ENCODE measurements at regions not wholly inside any gene's neighbourhood (a gene's known extent, or its start where the extent isn't known, plus 50 kb on each side); places are given as distances from the start of the nearest gene placed in this dataset.
"Not testable (repeated sequence)": the region's sequence is repeated elsewhere in the genome, so short reads cannot be mapped to it uniquely, and the experiment has no call there.

DNA sequence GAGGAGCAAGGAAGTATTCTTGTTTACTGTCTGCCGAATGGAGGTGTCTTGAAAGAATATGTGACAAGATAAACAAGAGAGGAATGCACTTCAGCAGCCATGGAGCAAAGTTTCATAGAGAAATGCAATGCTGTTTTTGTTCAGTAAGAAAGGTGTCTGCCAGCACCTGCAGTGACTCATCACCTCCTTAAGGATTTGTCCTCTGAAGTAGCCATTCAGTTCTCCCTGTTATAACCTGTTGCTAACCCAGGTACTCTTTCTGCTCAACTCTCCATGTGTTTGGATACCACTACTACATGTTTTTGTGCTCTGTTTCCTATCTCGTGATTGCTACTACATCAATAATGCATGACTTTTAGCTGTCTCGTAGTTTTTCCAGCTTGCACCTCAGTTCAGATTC is 328.9 kb downstream of the CHL1 start:
- DNase-seq = no peak

GRCh38 chr3:535566-536416 is 339.2 kb downstream of the CHL1 start:
- peak; percentile 53 for DNase-seq

DNA sequence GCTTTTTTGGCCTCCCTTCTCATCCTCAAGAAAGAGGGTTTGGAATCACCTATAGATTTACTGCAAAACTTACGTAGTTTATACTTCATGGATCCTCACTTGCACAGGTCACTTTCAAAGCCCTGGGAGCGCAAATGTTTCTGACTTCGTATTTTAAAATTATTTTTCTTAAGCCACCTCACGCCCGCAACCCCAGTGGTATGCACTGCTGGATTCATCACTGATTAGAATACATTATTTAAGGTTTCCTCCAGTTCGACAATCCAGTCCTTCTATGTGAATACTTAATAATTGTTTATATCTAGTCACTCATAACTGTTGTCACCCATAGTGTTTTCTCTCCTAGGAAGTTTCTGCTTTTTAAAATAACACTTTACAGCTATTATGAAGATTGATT is 339.9 kb downstream of the CHL1 start:
- no peak for DNase-seq

DNA sequence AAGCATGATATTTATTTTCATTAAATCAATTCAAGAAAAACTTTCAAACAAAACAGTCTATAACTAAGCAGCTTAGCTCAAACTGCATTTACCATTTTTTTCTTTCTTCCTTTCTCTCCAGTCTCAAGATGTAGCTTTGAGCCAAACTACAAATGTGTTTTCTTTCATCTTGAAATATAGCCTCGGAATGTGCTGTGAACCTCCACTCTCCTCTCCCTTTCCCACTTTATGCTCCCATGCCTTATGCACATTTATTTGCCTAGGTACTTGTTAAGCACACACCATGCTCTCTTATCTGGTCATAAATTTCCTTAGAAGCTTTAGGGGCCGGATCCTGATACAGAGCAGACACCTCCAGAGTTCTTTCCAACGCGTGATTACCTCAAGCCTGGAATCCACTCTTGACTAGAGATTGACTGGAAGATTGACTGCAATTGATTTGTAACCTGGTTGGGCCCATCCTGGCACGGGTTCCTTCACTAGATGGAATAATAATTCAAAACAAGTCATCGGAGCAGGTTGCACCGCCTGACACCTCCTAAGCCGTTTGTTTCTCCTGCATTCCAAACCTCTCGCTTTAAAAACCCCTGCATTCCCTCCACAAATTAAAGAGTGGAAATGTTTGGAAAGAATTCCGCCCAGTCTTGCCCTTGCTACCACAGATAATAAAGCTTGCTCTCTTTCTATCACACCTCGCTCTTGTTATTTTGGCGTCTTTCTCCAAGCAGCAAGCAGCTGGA is 344.7 kb downstream of the CHL1 start:
- no peak for DNase-seq

DNA sequence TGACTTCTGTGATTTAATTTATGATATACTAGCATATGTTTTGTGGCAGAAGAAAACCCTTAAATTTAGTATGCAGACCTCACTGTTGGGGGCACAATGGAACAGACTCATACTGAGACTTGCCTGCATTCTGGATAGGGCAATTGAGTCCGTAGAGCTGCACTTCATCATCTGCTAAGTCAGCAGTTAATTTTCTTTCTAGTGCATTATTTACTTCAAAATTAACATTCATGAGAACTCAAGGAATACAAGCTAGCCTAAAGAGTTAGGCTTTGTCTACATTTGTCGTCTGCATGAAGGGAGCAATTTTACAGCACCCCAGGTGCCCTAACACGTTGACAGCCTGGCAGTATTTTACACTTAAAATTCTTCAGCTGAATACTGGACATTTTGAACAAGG is 345.5 kb downstream of the CHL1 start:
- DNase-seq = no peak

DNA sequence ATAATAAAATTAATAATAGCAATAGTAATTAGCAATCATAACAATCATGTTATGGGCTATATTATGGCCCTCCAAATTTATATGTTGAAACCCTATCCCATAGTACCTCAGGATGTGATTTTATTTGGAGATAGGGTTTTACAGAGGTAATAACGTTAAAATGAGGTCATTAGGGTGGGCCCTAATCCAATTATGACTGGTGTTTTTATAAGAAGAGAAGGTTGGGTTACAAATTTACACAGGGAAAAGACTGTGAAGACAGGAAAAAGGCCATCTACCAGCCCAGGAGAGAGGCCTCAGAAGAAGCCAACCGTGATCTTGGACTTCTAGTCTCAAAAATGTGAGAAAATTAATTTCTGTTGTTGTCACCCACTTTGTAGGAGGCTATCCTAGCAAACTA is 353.1 kb downstream of the CHL1 start:
- DNase-seq = no peak

DNA sequence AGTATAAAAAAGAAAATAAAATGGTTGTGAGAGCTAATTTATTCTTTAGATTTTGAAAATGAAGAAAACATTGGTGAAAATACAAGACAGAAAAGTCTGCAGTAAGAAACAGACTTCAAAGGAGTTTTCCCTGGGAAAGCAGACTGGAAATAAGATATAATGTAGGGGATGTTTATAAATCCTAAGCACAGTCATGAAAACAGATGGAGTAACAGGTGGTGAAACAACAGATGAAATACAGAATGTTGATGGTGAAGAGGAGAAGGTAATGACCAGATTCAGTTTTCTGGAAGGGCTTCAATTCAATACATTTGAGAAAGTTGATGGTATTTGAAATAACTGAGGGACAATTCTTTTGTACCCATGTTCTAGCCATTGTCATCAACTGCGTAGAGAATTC is 353.9 kb downstream of the CHL1 start:
- no peak for DNase-seq

GRCh38 chr3:557972-558371 is 361.4 kb downstream of the CHL1 start:
- DNase-seq = no peak

DNA sequence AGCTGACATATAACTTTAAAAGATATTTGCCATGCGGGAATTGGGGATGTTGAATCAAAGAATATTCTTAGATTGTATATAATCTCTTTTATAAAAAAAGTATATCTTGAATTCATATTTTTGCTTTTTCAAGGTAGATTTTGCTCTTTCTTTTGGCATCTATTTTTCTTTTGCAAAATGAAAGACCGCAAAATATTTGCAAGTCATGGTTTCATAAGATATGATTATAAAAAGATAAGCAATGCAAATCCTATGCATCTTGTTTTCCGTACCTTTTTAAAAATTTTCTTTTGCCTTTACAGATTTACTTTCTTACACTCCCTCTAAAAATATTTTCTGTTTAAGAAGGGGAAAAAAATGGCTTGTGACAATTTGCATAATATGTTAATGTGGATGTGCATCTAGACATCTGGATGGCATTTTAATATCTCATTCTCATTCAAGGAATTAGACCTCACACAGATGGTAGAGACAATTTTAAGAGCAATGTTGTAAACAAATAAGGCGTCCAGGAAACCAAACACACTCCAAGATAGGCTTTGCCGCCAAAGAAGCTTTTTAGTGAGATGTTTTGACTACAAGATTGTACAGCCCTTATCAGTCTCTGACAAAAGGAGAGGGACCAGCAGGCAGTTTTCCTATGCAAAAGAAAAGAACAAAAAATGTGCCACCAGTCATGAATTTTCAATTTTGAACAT is 371.1 kb downstream of the CHL1 start:
- no peak for DNase-seq

GRCh38 chr3:579529-579928 is 383.0 kb downstream of the CHL1 start:
- not testable (repeated sequence) for DNase-seq

DNA sequence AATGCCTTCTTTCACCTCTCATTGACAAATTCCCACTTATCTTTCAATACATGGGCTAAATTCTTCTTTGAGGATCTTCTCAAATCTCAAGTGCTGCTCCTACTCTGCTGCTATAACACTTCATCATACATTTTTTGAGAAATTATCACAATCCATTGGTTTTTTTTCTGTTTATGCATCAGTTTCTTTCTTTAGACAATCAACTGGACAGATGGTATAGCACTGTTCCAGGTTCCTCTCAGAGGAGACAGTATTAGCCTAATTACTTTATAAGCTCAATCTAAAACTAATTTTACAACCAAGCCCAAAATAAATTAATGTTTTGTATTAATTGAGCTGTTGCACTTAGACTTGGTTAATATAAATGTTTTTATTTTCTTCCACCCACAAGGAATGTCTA is 392.5 kb downstream of the CHL1 start:
- DNase-seq = not testable (repeated sequence)

- DNase-seq = not testable (repeated sequence)
Measured at GRCh38 chr3:597304-597703, 400.7 kb downstream of the CHL1 start.

GRCh38 chr3:597746-598145 is 401.2 kb downstream of the CHL1 start:
- not testable (repeated sequence) for DNase-seq

GRCh38 chr3:607480-607879 is 410.9 kb downstream of the CHL1 start:
- not testable (repeated sequence) for DNase-seq

DNA sequence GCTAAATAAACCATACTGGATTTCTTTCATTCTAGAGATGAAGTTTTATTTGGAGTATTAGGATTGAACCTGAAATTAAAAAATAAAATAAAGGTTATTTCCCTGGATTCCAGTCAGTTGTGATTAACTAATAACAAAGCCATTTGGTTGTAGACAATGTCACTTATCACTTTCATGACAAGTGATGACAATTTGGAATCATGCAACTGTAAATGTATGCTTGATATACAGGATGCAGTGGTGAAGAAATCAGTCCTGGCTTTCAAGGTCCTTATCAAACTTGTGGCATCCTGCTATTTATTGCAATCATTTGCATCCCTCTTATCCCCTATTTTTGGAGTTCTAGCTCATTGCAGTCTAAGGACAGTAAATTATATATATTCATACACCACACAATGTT is 425.2 kb downstream of the CHL1 start:
- DNase-seq = no peak

DNA sequence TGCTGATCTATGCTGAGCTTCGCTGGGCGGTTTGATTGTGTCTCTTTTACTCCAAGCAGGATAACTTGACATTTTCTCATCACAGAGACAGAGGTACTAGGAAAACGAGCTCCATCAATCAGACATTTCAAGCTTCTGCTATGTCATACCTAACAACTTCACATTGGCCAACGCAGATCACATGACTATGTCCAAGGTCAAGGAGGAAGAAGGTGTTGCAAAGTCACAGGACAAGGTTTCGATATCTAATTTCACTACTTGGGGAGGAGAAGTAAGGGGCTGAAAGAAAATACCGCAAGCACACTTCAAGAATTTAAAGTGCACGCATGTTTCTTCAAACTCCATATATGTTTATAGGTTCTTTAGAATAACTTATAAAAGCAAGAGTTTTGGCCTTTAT is 425.8 kb downstream of the CHL1 start:
- no peak for DNase-seq

- no peak for DNase-seq
Measured at GRCh38 chr3:623914-624545, 427.5 kb downstream of the CHL1 start.

DNA sequence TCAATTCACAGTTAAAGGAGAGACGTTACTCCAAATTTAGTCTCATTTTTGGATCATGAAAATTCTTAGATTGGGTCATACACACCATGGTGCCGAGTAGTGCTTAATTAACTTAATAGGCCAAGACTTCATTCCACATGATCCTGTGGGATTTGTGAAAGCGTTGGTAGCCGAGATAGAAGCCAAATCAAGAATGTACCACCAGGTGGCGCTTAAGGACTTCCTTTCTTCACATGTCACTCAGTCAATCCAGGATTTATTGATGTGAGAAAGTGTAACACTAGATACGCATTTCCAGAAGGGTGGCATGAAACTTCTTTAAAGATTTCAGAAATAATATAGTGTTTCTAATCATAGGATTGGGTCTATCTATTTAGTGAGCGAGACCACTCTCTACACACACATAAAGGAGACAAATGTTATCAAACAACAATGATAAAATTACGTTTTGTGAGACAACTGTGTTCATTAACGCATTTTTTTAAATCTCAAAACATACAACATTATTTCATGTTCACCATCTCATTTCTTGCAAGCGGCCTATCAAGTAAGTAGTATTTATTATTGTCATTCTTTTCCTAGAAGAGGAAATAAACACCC is 436.1 kb downstream of the CHL1 start:
- peak; percentile 18 for DNase-seq

DNA sequence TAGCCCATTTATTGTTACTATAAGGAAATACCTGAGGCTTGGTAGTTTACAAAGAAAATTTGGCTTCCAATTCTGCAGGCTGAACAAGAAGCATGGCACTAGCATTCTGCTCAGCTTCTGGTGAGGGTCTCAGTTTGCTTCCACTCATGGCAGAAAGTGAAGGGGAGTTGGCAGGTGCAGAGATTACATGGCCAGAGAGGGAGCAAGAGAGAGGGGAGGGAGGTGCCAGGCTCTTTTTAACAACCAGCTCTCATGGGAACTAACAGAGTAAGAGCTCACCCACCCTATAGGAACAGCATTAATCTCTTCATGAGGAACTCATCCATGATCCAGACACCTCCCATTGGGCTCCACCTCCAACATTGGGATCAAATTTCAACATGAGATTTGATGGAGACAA is 437.9 kb downstream of the CHL1 start:
- no peak for DNase-seq

- DNase-seq = no peak
Measured at GRCh38 chr3:635393-635792, 438.8 kb downstream of the CHL1 start.

DNA sequence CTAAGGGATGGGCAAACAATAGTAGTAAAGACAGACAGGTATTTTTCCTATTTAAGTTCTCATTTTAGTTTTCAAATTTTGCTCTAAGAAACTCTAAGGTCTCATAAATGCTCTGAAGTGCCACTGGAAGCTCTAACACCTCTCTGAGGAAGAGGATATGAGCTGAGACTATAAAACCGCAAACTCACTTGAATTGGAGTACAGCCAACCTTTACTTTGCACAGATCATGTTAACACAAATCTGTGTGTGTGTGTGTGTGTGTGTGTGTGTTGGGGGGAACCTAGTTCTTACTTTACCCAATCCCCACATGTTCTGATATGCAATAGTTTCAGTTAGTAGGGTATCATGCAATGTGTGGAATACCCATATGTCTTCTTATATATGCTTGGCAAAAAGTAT is 446.8 kb downstream of the CHL1 start:
- no peak for DNase-seq

DNA sequence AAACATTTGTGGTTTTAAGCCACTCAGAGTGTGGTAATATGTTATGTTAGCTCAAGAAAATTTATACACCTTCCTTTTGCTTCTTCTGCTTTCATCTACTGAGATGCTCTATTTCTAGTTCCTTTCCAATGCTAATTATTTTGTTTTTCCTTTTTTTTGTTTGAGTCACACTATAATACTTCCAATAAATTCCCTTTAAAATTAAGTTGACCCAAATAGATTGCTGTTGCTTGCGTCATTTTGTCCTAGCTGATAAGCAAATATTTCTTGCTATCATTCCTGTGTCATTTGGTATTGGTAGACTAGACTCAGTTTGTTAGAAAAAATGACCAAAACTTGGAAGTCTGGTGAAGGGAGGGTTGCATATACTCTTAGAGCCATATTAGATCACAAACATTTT is 437.0 kb upstream of the CNTN6 start:
- DNase-seq = no peak

GRCh38 chr3:661356-661755 is 431.5 kb upstream of the CNTN6 start:
- DNase-seq = no peak

Measured in NCI-H510A (cell line).